Right lobe of liver (tissue), 4 donors: ENCODE measurements at regions not wholly inside any gene's neighbourhood (a gene's known extent, or its start where the extent isn't known, plus 50 kb on each side); places are given as distances from the start of the nearest gene placed in this dataset.

ENCODE experiments used
- CTCF ChIP-seq, 4 donors: fragments of 200-600 bp in 3 of 4; fragments of 450-650 bp in 1 of 4; IDR thresholded peaks; one replicate each; pipeline versions ENCODE4 v1.5.1 to v1.8.0; 2016 to 2022; ENCODE audit warnings: antibody characterized with exemption in 4 of 4, mild to moderate bottlenecking in 2 of 4
- POLR2A ChIP-seq: fragments of 450-650 bp; IDR thresholded peaks from one replicate; pipeline ENCODE4 v1.6.1; 2017; ENCODE audit warnings: antibody characterized with exemption, mild to moderate bottlenecking
- donor health status: DM: no; HTN: no; CAD: no.
- donor health status: DM: no; HTN: no; CAD: no.
- donor health status: DM: no; HTN: yes; CAD: no.

- TF ChIP-seq POLR2A (no peak), CTCF (IDR thresholded peaks at IDR 0.05) (no peak)
Observed at GRCh38 chr6:4563877-4564276, 212.3 kb upstream of the CDYL start.
